ENCODE measurements at regions not wholly inside any gene's neighbourhood (a gene's known extent, or its start where the extent isn't known, plus 50 kb on each side); places are given as distances from the start of the nearest gene placed in this dataset.

DNA sequence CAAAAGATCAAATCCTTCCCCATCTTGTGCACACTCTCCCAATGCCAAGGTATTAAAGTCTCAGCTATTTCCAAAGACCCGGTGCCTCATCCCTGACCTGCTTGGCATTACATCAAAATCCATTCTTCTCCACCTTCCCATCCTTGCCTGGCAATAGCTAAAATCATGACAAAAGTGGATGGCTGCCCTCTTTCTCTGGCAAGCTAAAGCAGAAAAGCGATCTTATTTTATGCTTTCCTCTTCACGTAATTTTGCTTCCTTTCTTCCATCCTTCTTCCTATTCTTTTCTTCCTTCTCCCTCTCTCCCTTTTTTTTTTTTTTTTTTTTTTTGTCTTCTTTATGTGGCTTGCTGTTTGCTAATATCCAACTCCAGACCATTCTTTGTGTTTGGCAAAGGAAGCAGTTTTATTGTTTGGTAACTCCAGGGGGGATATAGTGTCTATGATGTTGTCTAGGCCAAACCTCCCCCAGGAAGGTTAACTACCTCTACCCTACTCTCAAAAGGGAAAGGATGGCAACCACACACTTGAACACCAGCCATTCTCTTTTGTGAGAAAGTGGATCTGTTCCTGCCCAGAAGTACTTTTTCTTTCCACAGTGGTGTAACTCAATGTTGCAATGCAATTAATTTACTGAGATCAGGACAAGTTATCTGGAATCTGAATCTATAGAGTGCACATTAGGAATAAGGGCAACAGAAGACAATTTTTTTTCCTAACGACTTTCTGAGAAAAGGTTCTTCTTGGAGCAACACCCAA is 120.9 kb upstream of the TMEM161B start:
- TF ChIP-seq EZH2 (IDR thresholded peaks at IDR 0.05; ENCODE audit: insufficient read depth, poor library complexity, severe bottlenecking) (no peak), EZH2phosphoT487 (IDR thresholded peaks at IDR 0.05; ENCODE audit: insufficient read depth, low read depth) (no peak)
